Smooth muscle cell of the brain vasculature (primary cell): ENCODE measurements at regions not wholly inside any gene's neighbourhood (a gene's known extent, or its start where the extent isn't known, plus 50 kb on each side); places are given as distances from the start of the nearest gene placed in this dataset.
"Not testable (repeated sequence)": the region's sequence is repeated elsewhere in the genome, so short reads cannot be mapped to it uniquely, and the experiment has no call there.

Source experiments
- DNase-seq: peaks from one replicate; pipeline ENCODE4 v3.0.0-alpha.2; 2012; ENCODE audit warnings: low read depth, low spot score

DNA sequence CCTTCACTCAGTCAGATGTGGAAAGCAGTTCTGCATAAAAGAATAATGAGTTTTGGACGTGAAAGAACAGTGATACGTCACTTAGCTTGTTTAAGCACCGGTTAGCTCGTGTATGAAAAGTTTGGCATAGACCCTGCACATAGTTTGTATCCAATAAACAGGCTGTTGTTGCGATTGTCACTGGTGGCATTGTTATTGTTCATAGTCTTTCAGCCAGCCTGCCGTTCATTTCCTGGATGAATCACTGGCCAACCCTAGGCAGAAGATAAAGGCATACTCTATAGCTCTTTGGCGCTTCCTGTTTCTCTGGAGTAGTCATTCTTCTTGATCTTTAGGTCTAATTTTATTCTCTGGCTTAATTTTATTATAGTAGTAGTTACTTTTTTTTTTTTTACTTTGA, 57.8 kb upstream of the ANKRD30A start:
- DNase-seq: no peak

GRCh38 chr10:37062296-37062695, 63.1 kb upstream of the ANKRD30A start:
- not testable (repeated sequence) for DNase-seq

DNA sequence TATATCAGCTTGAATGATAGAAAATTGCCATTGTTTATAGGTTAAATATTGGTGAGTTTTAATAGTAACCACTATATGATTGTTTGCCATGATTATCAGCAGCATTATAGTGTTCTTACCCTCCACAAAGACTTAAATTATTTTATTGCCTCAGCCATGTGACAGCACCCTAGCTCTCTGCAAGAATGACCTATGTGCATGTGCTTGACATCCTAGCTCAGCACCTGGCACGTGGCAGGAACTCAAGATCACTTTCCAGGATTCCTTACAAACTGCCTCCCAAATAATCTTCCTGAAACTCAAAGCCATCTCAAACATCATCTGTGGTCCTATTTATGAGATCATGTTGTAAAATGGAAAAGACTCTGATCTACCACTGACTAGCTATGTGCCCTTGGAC, 68.1 kb upstream of the ANKRD30A start:
- DNase-seq: no peak

GRCh38 chr10:37053476-37053875, 71.9 kb upstream of the ANKRD30A start:
- DNase-seq: no peak

DNA sequence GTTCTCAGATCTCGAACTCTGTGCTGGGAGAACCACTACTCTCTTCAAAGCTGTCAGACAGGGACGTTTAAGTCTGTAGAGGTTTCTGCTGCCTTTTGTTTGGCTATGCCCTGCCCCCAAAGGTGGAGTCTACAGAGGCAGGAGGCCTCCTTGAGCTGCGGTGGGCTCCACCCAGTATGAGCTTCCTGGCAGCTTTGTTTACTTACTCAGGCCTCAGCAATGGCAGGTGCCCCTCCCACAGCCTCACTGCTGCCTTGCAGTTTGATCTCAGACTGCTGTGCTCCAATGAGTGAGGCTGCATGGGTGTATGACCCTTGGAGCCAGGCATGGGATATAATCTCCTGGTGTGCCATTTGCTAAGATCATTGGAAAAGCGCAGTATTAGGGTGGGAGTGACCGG, 75.4 kb upstream of the ANKRD30A start:
- DNase-seq: not testable (repeated sequence)

DNA sequence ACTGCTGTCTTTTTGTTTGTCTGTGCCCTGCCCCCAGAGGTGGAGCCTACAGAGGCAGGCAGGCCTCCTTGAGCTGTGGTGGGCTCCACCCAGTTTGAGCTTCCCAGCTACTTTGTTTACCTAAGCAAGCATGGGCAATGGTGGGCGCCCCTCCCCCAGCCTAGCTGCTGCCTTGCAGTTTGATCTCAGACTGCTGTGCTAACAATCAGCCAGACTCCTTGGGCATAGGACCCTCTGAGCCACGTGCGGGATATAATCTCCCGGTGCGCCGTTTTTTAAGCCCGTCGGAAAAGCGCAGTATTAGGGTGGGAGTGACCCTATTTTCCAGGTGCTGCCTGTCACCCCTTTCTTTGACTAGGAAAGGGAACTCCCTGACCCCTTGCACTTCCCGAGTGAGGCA, 81.1 kb upstream of the ANKRD30A start:
- not testable (repeated sequence) for DNase-seq

DNA sequence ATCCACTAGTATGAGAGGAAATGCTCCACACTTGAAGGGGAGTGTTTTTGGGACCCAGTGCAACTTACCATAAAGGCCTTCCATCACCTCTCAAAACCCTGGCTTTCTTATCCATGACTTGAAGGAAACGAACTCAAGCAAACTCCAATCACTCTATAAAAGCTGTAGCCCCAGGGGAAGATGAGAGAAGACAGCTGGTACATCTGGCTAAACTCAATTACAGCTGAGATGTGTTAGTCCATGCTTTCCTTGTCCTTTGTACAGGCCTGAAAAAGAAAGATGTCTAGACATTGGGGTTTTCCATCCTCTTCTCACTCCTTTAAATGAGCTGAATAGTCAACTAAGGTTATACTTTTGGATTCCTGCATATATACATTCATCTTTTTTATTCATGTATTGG, 89.5 kb upstream of the ANKRD30A start:
- no peak for DNase-seq

DNA sequence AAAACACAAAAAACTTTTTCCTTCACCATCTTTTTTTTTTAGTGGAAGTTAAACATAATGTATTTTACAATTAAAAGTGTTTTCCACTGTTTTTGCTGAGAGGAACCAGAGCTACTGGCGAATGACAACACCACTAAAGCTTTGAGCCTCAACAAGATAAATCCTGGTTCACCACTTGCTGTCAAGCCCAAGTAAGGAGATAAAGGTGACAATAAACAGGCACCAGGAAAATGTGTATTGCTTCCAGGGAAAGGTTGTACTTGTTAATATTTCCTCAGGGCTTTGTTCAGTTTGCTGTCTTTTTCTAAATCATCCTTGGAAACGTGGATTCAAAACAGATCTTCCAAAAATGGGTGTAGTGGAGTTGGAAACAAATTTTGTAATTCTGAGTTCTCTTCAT, 109.9 kb upstream of the ANKRD30A start:
- no peak for DNase-seq

DNA sequence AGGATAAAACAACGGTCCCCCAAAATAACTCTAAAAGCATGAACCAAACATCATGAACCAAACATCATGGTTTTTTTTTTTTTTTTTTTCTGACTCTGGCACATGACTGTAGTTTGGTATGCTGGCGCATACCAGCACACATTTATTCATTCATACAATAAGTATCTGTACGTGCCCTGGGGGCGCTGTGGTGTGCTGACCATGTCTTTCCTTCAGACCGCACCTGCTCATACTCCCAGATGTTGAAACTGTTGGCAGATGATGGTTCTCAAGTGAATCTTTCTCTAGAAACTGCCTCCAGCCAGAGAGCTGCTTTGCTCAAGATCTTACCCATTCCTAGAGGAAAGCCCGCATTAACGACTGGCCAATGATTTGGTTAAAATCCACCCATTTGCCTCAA, 114.7 kb upstream of the ANKRD30A start:
- no peak for DNase-seq

DNA sequence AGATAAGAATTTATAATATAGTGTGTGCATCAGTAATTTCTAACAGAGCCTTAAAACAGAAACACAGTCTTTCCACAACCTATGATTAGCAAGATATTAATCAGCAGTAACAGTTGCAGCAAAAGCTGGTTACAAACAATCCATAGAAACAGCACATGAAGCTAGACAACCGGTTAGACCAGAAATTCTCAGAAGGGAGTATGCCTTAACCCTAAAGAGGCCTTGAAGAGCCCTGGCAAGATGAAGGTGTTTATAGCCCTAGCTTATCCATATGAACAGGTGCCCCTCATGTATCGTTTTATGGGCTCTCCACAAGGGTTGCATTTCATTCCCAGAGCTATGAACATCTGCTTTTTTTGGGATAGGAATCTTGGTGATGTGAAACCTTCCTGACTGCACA, 117.1 kb upstream of the ANKRD30A start:
- DNase-seq: not testable (repeated sequence)

- no peak for DNase-seq
These were observed 122.3 kb upstream of the ANKRD30A start for GRCh38 chr10:37003126-37003525.

GRCh38 chr10:36995806-36996205, 129.6 kb upstream of the ANKRD30A start:
- not testable (repeated sequence) for DNase-seq

DNA sequence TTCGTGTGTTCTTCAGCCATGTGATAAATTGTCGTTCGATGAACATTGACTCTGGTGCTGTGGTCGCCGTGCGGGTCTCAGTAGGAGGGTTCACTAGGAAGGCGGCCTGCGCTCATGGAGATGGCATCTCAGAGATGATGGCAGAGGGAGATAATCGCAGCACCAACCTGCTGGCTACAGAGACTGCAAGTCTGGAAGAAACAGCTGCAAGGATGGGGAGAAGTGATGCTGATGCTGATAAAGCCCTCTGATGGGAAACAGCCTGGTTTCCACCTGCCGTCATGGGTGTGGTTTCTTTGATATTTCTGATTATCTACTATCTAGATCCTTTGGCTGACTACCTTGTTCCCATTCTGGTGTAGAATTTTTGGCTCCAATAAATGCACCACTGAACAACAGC, 130.5 kb upstream of the ANKRD30A start:
- DNase-seq: no peak

DNA sequence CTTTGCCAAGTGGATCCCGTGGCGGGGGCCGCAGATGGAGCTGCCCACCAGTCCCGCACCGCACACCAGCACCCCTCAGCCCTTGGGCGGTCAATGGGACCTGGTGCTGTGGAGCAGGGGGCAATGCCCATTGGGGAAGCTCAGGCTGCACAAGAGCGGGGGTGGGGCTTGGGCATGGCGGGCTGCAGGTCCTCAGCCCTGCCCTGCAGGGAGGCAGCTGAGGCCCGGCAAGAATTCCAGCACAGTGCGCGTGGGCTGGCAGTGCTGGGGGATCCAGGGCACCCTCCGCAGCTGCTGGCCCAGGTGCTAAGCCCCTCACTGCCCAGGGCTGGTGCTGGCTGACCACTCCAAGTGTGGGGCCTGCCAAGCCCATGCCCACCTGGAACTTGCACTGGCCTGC, 136.2 kb upstream of the ANKRD30A start:
- DNase-seq: no peak

DNA sequence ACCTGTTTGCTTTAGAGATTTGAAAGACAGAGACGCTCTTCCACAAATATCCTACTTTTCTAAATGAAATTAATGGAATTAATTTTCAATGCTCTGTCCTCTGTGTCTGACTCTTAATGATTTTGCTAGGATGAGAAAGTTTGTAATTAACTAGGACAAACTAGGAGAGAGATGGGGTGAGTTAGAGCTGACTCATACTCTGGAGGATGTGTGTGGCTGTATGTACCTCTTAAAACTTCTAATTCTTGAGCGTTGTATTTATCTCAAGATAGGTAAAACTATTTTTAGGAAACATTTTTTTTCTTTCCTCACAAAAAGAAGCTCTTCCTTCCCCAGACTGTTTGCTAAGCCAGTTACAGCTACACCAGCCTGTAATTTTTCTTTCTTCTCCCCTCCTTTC, 178.8 kb upstream of the ANKRD30A start:
- no peak for DNase-seq

DNA sequence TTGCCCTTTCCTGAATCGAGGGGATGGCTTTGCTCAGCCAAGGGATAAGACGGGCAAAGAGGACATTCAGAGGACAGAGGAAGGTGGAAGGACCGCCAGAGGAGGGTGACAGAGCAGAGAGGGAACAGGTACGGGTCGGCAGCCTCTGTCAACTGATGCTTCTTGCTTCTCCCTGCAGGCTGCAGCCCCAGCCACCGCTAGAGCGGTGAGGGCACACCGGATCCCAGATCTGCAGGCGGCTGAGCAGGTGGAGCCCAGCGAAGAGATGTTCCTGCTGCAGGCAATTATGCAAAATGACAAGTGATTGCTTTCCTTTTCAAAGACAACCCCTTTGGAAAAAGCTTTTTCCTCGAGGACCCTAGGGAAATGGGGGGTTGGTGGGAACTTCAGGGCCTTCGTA, 181.9 kb upstream of the ANKRD30A start:
- DNase-seq: no peak

DNA sequence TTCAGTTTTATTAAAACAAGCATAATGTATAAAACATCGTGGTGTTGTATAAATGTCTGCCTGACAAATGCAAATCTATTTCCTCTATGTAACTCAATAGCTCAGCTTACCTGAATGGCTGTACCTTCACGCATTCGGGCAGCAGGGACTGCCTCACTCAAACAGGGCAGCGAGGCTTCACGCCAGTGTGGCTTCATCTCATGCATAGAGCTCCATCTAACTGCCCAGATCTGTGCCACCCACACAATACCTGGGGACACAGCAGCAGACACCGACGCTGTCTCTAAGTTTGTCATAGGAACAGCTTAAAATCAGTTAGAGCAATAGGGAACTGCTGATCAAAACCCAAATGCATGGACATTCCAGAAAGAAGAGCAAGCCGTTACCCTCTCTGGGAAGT, 182.8 kb upstream of the ANKRD30A start:
- no peak for DNase-seq

- no peak for DNase-seq
These were observed 222.4 kb upstream of the ANKRD30A start for GRCh38 chr10:36903040-36903439.

DNA sequence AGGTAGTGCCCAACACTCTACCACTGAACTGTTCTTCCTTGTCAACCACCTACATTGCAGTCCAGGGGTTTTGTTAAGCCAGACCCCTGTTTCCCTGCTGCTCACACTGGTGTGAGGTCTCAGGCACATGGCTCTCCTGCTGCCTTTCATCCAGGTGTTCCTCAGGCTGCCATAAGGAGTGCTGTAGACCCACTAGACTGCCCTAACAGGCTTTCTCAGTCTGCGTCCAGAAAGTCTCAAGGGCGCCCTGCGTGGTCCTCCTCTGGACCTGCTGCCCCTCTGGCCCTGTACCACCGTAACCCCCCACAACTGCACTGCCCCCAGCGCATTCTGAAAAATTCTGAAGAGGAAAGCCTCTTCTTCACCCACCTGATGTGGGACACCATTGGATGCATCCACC, 225.7 kb upstream of the ANKRD30A start:
- DNase-seq: no peak

GRCh38 chr10:36888925-36889573, 236.3 kb upstream of the ANKRD30A start:
- peak; percentile 13 for DNase-seq

DNA sequence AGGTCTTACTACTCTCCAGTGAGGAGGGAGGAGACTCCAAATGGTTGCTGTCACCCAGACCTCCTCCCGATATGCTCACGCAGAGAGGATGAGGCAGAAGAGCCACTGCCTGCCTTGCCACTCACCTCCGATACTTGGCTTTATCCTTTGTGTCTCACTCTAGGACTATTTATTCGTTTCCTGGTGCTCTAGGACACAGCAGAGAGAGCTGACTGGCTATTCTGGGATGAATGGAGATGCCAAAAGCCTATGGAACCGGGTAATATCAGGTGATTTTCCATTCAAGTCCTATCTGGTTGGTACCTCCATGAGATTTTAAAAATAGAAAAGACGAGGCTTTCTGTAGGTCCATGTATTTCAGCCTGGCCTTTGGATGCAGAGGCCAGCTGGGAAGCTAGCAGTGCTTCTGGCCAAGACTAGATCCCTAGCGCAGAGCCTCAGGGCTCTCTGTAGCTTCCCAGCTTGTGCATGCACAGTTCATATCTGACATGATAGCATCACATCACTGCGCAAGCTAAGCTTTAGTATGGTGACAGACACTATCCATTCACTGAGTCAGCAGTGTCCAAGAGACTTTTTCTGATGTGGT, 239.0 kb upstream of the ANKRD30A start:
- no peak for DNase-seq

- no peak for DNase-seq
These were observed 239.7 kb upstream of the ANKRD30A start for GRCh38 chr10:36885746-36886145.

GRCh38 chr10:36882781-36883180, 242.6 kb upstream of the ANKRD30A start:
- no peak for DNase-seq

DNA sequence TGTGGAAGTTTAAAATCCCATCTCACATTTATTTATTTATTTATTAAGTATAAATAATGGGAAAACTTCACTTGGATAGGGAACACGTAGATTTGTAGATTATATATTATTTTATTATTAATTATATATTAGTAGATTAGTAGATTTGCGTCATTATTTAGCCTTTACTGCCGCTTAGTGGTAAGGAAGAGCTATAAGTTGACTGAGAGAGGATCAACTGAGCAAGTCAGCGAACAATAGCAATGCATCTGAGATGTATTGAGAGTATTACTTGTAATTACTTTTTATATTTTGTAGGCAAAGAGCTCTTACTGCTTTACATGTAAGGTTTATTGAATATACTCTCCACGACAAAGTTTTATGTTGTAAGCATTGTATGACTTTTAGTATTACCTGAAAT, 244.5 kb upstream of the ANKRD30A start:
- peak; percentile 4 for DNase-seq
